Breast epithelium (tissue), 4 donors: ENCODE measurements at regions not wholly inside any gene's neighbourhood (a gene's known extent, or its start where the extent isn't known, plus 50 kb on each side); places are given as distances from the start of the nearest gene placed in this dataset.

Experiments used
- DNase-seq, 2 donors: peaks; one replicate each; pipeline ENCODE4 v3.0.0-alpha.2; 2019; ENCODE audit warnings: low spot score in 2 of 2
- H3K27ac ChIP-seq, 2 donors: fragments of 200-600 bp; sonication (generic) in 1 of 2; one replicate each; pipeline ENCODE4 v1.5.1; 2016 to 2019; ENCODE audit warnings: mild to moderate bottlenecking in 1 of 2
- H3K27me3 ChIP-seq, 2 donors: fragments of 200-600 bp; sonication (generic) in 1 of 2; one replicate each; pipeline versions ENCODE4 v1.5.1 to v1.6.0; 2017 to 2019; ENCODE audit warnings: control low read depth in 1 of 2, mild to moderate bottlenecking in 1 of 2
- H3K36me3 ChIP-seq: fragments of 200-600 bp; one replicate; pipeline ENCODE4 v1.5.1; 2019
- H3K4me1 ChIP-seq, 2 donors: fragments of 200-600 bp; sonication (generic); one replicate each; pipeline ENCODE4 v1.5.1; 2016 to 2019; ENCODE audit warnings: control low read depth in 1 of 2
- H3K4me3 ChIP-seq, 3 donors: fragments of 200-600 bp; sonication (generic); 1 replicate in 2 of 3; 2 replicates in 1 of 3; pipeline ENCODE4 v1.5.1; 2016 to 2019; ENCODE audit warnings: mild to moderate bottlenecking in 3 of 3, moderate library complexity in 2 of 3
- H3K9me3 ChIP-seq, 2 donors: fragments of 200-600 bp; sonication (generic) in 1 of 2; one replicate each; pipeline ENCODE4 v1.5.1; 2016 to 2019; ENCODE audit warnings: control low read depth in 1 of 2
- POLR2A ChIP-seq: fragments of 450-650 bp; IDR thresholded peaks from one replicate; pipeline ENCODE4 v1.6.1; 2016; ENCODE audit warnings: antibody characterized with exemption, mild to moderate bottlenecking, moderate library complexity
- POLR2AphosphoS5 ChIP-seq, 3 donors: sonication (generic); formaldehyde crosslinking; IDR thresholded peaks; one replicate each; pipeline ENCODE4 v1.6.1; 2017; ENCODE audit warnings: antibody characterized with exemption in 3 of 3
- intact Hi-C: fragments of 100-400 bp; cut with DNase I; formaldehyde crosslinking; loops from one replicate; pipeline ENCODE4 v1.15.1; 2023; ENCODE audit warnings: low total_unique reads
- TF ChIP-seq, protein P1 (sequence below), 3 donors: fragments of 450-650 bp; IDR thresholded peaks; one replicate each; pipeline ENCODE4 v1.5.1; 2016 to 2017; ENCODE audit warnings: antibody characterized with exemption in 3 of 3, mild to moderate bottlenecking in 3 of 3, moderate library complexity in 3 of 3

DNA sequence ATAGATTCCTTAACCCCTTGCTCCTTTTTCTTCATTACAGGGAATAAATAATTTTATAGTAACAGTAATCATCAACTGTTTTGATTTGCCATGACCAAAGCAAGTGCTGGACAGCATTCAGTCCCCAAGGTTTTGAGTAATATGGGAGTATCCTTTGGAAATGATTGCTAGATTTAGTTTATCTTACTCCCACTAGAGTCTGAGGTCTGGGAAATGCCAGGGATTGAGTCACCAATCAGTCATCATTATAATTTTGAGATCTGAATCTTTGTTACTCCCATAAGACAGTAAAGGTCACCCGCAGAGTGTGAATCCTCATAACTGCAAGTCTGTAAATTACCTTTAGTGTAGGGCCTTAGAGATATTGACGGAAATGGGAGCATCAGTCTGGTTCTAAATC, 133.7 kb upstream of the SEMA3E start:
- no peaks in the 10 kb centered on the region for H3K36me3 ChIP-seq
- no peaks in the 10 kb centered on the region for H3K27me3 ChIP-seq
- TF ChIP-seq, protein P1, sequence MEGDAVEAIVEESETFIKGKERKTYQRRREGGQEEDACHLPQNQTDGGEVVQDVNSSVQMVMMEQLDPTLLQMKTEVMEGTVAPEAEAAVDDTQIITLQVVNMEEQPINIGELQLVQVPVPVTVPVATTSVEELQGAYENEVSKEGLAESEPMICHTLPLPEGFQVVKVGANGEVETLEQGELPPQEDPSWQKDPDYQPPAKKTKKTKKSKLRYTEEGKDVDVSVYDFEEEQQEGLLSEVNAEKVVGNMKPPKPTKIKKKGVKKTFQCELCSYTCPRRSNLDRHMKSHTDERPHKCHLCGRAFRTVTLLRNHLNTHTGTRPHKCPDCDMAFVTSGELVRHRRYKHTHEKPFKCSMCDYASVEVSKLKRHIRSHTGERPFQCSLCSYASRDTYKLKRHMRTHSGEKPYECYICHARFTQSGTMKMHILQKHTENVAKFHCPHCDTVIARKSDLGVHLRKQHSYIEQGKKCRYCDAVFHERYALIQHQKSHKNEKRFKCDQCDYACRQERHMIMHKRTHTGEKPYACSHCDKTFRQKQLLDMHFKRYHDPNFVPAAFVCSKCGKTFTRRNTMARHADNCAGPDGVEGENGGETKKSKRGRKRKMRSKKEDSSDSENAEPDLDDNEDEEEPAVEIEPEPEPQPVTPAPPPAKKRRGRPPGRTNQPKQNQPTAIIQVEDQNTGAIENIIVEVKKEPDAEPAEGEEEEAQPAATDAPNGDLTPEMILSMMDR (IDR thresholded peaks at IDR 0.05), result no peak
- no peak for TF ChIP-seq POLR2A
- no peak for TF ChIP-seq POLR2AphosphoS5 (IDR thresholded peaks at IDR 0.05)
- H3K27ac ChIP-seq, result no peak overlapping the region
- DNase-seq, result no peak
- H3K4me3 ChIP-seq, result no peak overlapping the region
- H3K9me3 ChIP-seq, result no peaks in the 10 kb centered on the region
- H3K4me1 ChIP-seq, result no peaks in the 10 kb centered on the region
- intact Hi-C loops, result no loop called here

DNA sequence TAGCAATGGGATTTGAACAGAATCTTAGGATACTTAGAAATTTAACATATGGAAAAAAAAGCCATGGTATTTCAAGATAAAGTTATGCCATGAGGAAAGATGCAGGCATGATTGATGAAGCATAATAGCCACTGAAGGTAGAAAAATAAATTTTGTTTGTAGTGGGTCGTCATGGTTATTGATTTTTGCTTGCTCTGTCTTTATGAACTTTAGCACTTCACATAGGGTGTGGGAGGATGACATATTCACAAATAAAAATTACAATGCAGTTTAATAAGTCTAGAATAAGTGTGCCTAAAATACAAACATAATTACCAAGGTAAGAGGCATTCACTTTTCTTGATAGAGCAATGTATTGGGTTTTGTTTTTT, 129.1 kb upstream of the SEMA3E start:
- intact Hi-C loops, result no loop called here
- no peak for DNase-seq
- no peaks in the 10 kb centered on the region for H3K4me1 ChIP-seq
- H3K27me3 ChIP-seq, result no peaks in the 10 kb centered on the region
- H3K4me3 ChIP-seq, result no peak overlapping the region
- H3K36me3 ChIP-seq, result no peaks in the 10 kb centered on the region
- no peaks in the 10 kb centered on the region for H3K9me3 ChIP-seq
- TF ChIP-seq POLR2A, result no peak
- no peak for TF ChIP-seq POLR2AphosphoS5 (IDR thresholded peaks at IDR 0.05)
- TF ChIP-seq, protein P1 (IDR thresholded peaks at IDR 0.05), result no peak
- no peak overlapping the region for H3K27ac ChIP-seq

DNA sequence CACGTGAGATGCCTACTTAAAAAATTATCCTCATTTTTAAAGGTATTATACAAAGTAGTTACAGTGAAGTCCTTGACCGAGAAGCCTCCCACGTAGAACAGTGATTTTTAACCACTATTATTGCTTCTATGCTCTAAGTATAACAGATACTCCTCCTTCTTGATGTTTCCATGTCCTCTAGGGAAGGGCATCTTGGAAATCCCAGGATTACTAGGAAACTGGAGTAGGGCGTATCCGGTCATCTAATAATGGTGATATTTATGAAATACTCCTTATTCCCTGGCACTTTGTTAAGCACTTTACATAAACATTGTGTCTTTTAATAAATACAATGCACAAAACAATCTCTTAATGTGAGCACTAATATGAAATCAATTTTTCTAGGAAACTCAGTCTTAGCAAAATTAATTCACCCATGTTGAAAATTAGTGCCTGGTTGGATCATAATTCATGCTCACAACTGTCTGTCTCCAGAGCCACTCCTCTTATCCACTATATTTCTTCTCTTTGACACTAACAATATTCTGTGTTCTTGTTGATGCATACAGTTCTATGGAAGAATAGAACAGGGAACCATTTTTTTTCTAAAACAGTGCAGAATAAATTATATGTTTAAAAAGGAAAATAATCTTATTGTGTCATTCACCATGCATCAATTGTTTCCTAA, 128.6 kb upstream of the SEMA3E start:
- no peak overlapping the region for H3K4me3 ChIP-seq
- intact Hi-C loops, result no loop called here
- DNase-seq, result no peak
- TF ChIP-seq POLR2AphosphoS5 (IDR thresholded peaks at IDR 0.05) (no peak), POLR2A (no peak)
- TF ChIP-seq, protein P1 (IDR thresholded peaks at IDR 0.05), result no peak
- H3K36me3 ChIP-seq, result no peaks in the 10 kb centered on the region
- H3K27me3 ChIP-seq, result no peaks in the 10 kb centered on the region
- H3K9me3 ChIP-seq, result no peaks in the 10 kb centered on the region
- H3K27ac ChIP-seq, result no peak overlapping the region
- no peaks in the 10 kb centered on the region for H3K4me1 ChIP-seq

DNA sequence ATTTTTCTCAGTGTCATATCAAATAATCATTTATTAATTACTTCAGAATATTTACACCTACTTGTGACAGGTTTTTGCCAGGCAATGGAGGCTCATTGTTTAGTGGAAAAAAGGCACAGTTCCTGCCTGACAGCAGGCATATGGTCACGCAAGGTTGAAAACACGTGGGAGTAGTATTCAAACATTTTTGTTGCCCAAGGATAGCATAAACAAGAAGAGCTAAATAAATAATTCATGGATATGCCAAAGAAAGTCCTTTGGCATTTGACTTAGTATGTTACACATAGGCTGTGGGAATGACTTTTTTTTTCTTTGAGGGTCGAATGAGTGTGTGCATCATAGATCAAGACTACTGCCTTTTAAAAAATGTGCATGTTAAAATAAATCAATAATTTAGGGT, 120.5 kb upstream of the SEMA3E start:
- intact Hi-C loops, result no loop called here
- no peaks in the 10 kb centered on the region for H3K9me3 ChIP-seq
- no peak for DNase-seq
- no peak overlapping the region for H3K4me3 ChIP-seq
- H3K27me3 ChIP-seq, result no peaks in the 10 kb centered on the region
- TF ChIP-seq POLR2AphosphoS5 (IDR thresholded peaks at IDR 0.05), result no peak
- no peak for TF ChIP-seq POLR2A
- TF ChIP-seq, protein P1 (IDR thresholded peaks at IDR 0.05), result no peak
- no peaks in the 10 kb centered on the region for H3K4me1 ChIP-seq
- H3K27ac ChIP-seq, result no peak overlapping the region
- H3K36me3 ChIP-seq, result no peaks in the 10 kb centered on the region

DNA sequence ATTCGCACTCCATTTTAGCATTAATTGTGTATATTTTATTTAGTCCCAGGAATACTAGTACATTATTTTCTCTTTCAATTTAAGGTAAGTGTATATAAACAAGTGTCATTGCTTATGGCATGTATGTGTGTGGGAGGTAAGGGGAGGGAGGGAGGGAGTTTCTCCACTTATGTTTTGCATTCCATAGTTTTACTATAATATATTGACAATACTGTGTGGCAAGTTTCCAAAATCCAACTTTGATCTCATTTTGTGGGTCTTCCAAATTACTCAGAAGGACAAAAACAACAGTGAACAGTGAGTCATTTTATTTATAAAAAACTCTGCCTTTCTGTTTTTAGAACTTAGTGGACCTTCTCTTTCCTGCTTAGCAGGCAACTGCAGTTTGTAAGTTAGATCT, 102.3 kb upstream of the SEMA3E start:
- intact Hi-C loops, result no loop called here
- Histone ChIP-seq H3K4me3 (no peak overlapping the region), H3K27ac (no peak overlapping the region), H3K27me3 (no peaks in the 10 kb centered on the region), H3K4me1 (no peaks in the 10 kb centered on the region), H3K36me3 (no peaks in the 10 kb centered on the region), H3K9me3 (peaks cover 0 to 10% of the 10 kb centered on the region in 2 donors)
- TF ChIP-seq POLR2AphosphoS5 (IDR thresholded peaks at IDR 0.05) (no peak), POLR2A (no peak)
- TF ChIP-seq, protein P1 (IDR thresholded peaks at IDR 0.05), result no peak
- DNase-seq, result no peak
